GM23338 (cell line): ENCODE measurements at regions not wholly inside any gene's neighbourhood (a gene's known extent, or its start where the extent isn't known, plus 50 kb on each side); places are given as distances from the start of the nearest gene placed in this dataset.

Source experiments
- CREB1 ChIP-seq: fragments of 250-450 bp; sonication (Bioruptor Pico); IDR thresholded peaks from 2 replicates; pipeline ENCODE4 v1.5.0; 2020; ENCODE audit warnings: low read depth, mild to moderate bottlenecking, moderate library complexity
- CTCF ChIP-seq, 2 experiments: fragments of 200-600 bp in 1 of 2; sonication (generic) in 1 of 2; conservative IDR thresholded peaks; 2 replicates each; pipeline versions ENCODE4 v1.5.1 to v1.6.1; 2016 to 2017; ENCODE audit warnings: antibody characterized with exemption in 2 of 2, low read depth in 2 of 2, mild to moderate bottlenecking in 2 of 2, moderate library complexity in 1 of 2
- ETS1 ChIP-seq: IDR thresholded peaks from 2 replicates; pipeline ENCODE4 v1.6.1; 2016; ENCODE audit warnings: antibody characterized with exemption
- EZH2 ChIP-seq: fragments of 200-600 bp; sonication (generic); IDR thresholded peaks from one replicate; pipeline ENCODE4 v1.8.0; 2017; ENCODE audit warnings: antibody characterized with exemption, mild to moderate bottlenecking, low read depth; ENCODE audit not compliant: unreplicated experiment
- EZH2phosphoT487 ChIP-seq: fragments of 200-600 bp; sonication (generic); IDR thresholded peaks from one replicate; pipeline ENCODE4 v1.8.1; 2018; ENCODE audit warnings: antibody characterized with exemption; ENCODE audit not compliant: unreplicated experiment
- JUNB ChIP-seq: IDR thresholded peaks from one replicate; pipeline ENCODE4 v1.6.1; 2016; ENCODE audit warnings: antibody characterized with exemption; ENCODE audit not compliant: unreplicated experiment
- POLR2AphosphoS5 ChIP-seq: IDR thresholded peaks from 2 replicates; pipeline ENCODE4 v1.6.1; 2016; ENCODE audit warnings: antibody characterized with exemption, low read depth
- REST ChIP-seq: IDR thresholded peaks from one replicate; pipeline ENCODE4 v1.6.1; 2018; ENCODE audit warnings: antibody characterized with exemption; ENCODE audit not compliant: unreplicated experiment
- STAT1 ChIP-seq: IDR thresholded peaks from one replicate; pipeline ENCODE4 v1.6.1; 2016; ENCODE audit warnings: antibody characterized with exemption; ENCODE audit not compliant: unreplicated experiment
- ZNF114 ChIP-seq: fragments of 250-450 bp; sonication (Bioruptor Pico); IDR thresholded peaks from 2 replicates; pipeline ENCODE4 v1.5.0; 2020; ENCODE audit warnings: mild to moderate bottlenecking, moderate library complexity
- ZNF331 ChIP-seq: fragments of 250-450 bp; sonication (Bioruptor Pico); IDR thresholded peaks from 2 replicates; pipeline ENCODE4 v1.5.0; 2020; ENCODE audit warnings: low read depth, mild to moderate bottlenecking, moderate library complexity

GRCh38 chr12:113689047-113689610 is 217.5 kb upstream of the LHX5 start:
- TF ChIP-seq CTCF (conservative IDR thresholded peaks at IDR 0.05; ENCODE audit: low read depth in 2 of 2) (no peak), JUNB (no peak), EZH2phosphoT487 (no peak), POLR2AphosphoS5 (no peak), EZH2 (no peak), ZNF114 (CRISPR knock-in tag) (no peak), ZNF331 (CRISPR knock-in tag) (no peak), STAT1 (no peak), REST (no peak), CREB1 (CRISPR knock-in tag) (no peak), ETS1 (no peak)
